Activated B cell treated with CpG ODN at 0.5 μM for 24 hours (primary cell): ENCODE measurements at regions not wholly inside any gene's neighbourhood (a gene's known extent, or its start where the extent isn't known, plus 50 kb on each side); places are given as distances from the start of the nearest gene placed in this dataset.

Experiments used
- ATAC-seq: fragments of 200-7000 bp; cut with Tn5 transposase; one replicate; pipeline ENCODE4 v1.10.0; 2021; ENCODE audit warnings: low read depth, mild to moderate bottlenecking, moderate library complexity
- CTCF ChIA-PET: fragments of 350-600 bp; sonication (Branson Sonifier 250); formaldehyde crosslinking; loops from one replicate; lab custom pipeline; 2021; ENCODE audit warnings: antibody characterized with exemption; lab: Charles Lee
- POLR2A ChIA-PET: fragments of 350-600 bp; sonication (Branson Sonifier 250); formaldehyde crosslinking; loops from one replicate; lab custom pipeline; 2021; ENCODE audit warnings: antibody characterized with exemption; lab: Charles Lee
- DNase-seq: peaks from one replicate; pipeline ENCODE4 v3.0.0; 2022
- H3K27ac Mint-ChIP-seq: one replicate; pipeline ENCODE4 v1.8.0; 2020; ENCODE audit warnings: mixed read lengths
- H3K27me3 Mint-ChIP-seq: one replicate; pipeline ENCODE4 v1.8.0; 2021; ENCODE audit warnings: mixed read lengths
- H3K36me3 Mint-ChIP-seq: one replicate; pipeline ENCODE4 v1.8.0; 2021; ENCODE audit warnings: low read depth, mixed read lengths
- H3K4me1 Mint-ChIP-seq: one replicate; pipeline ENCODE4 v1.8.0; 2021; ENCODE audit warnings: mixed read lengths
- H3K4me3 Mint-ChIP-seq: one replicate; pipeline ENCODE4 v1.8.0; 2020; ENCODE audit warnings: mild to moderate bottlenecking, mixed read lengths
- H3K9me3 Mint-ChIP-seq: one replicate; pipeline ENCODE4 v1.8.0; 2020; ENCODE audit warnings: mixed read lengths
- intact Hi-C: fragments of 100-400 bp; cut with micrococcal nuclease; formaldehyde crosslinking; loops from one replicate; pipeline ENCODE4 v1.15.1; 2024
- TF ChIP-seq, protein P1 (sequence below): fragments of 200-600 bp; IDR thresholded peaks from one replicate; pipeline ENCODE4 v1.8.0; 2022; ENCODE audit warnings: antibody characterized with exemption, mild to moderate bottlenecking

GRCh38 chr4:189311251-189311650 lies 629.4 kb upstream of the FRG1 start:
- POLR2A ChIA-PET, result no interaction called here

GRCh38 chr4:189313064-189313463 lies 627.6 kb upstream of the FRG1 start:
- TF ChIP-seq, protein P1, sequence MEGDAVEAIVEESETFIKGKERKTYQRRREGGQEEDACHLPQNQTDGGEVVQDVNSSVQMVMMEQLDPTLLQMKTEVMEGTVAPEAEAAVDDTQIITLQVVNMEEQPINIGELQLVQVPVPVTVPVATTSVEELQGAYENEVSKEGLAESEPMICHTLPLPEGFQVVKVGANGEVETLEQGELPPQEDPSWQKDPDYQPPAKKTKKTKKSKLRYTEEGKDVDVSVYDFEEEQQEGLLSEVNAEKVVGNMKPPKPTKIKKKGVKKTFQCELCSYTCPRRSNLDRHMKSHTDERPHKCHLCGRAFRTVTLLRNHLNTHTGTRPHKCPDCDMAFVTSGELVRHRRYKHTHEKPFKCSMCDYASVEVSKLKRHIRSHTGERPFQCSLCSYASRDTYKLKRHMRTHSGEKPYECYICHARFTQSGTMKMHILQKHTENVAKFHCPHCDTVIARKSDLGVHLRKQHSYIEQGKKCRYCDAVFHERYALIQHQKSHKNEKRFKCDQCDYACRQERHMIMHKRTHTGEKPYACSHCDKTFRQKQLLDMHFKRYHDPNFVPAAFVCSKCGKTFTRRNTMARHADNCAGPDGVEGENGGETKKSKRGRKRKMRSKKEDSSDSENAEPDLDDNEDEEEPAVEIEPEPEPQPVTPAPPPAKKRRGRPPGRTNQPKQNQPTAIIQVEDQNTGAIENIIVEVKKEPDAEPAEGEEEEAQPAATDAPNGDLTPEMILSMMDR, result no peak
- Mint-ChIP-seq H3K4me1 (no peaks in the 10 kb centered on the region), H3K27me3 (no peaks in the 10 kb centered on the region), H3K4me3 (no peak overlapping the region), H3K9me3 (peaks cover 8% of the 10 kb centered on the region), H3K27ac (no peak overlapping the region), H3K36me3 (no peaks in the 10 kb centered on the region)
- CTCF ChIA-PET, result no interaction called here
- intact Hi-C loops, result no loop called here
- ATAC-seq (no peak), DNase-seq (no peak)
- POLR2A ChIA-PET, result no interaction called here

More at GRCh38 chr4:189311251-189311650, 629.4 kb upstream of the FRG1 start:
- intact Hi-C loops, result no loop called here
- Mint-ChIP-seq H3K4me3 (no peak overlapping the region), H3K36me3 (no peaks in the 10 kb centered on the region), H3K4me1 (no peaks in the 10 kb centered on the region), H3K27ac (no peak overlapping the region), H3K27me3 (no peaks in the 10 kb centered on the region), H3K9me3 (peaks cover 9% of the 10 kb centered on the region)
- TF ChIP-seq, protein P1, result no peak
- ATAC-seq (no peak), DNase-seq (no peak)
- CTCF ChIA-PET, result no interaction called here

GRCh38 chr4:189313861-189314513 lies 626.7 kb upstream of the FRG1 start:
- H3K4me1 Mint-ChIP-seq, result no peaks in the 10 kb centered on the region
- TF ChIP-seq, protein P1, result no peak

GRCh38 chr4:189322426-189322825 lies 618.2 kb upstream of the FRG1 start:
- CTCF ChIA-PET, result no interaction called here
- no peaks in the 10 kb centered on the region for H3K36me3 Mint-ChIP-seq
- intact Hi-C loops, result no loop called here

More at GRCh38 chr4:189313861-189314513, 626.7 kb upstream of the FRG1 start:
- no peak overlapping the region for H3K27ac Mint-ChIP-seq
- ATAC-seq (no peak), DNase-seq (no peak)
- peaks cover 12% of the 10 kb centered on the region for H3K9me3 Mint-ChIP-seq
- ChIA-PET POLR2A (no interaction called here), CTCF (no interaction called here)
- no peaks in the 10 kb centered on the region for H3K27me3 Mint-ChIP-seq
- H3K4me3 Mint-ChIP-seq, result no peak overlapping the region
- intact Hi-C loops, result no loop called here
- H3K36me3 Mint-ChIP-seq, result no peaks in the 10 kb centered on the region

GRCh38 chr4:189341881-189342280 lies 598.8 kb upstream of the FRG1 start:
- H3K27ac Mint-ChIP-seq, result no peak overlapping the region
- no peaks in the 10 kb centered on the region for H3K4me1 Mint-ChIP-seq
- peaks cover 6% of the 10 kb centered on the region for H3K9me3 Mint-ChIP-seq
- DNase-seq, result no peak
- H3K36me3 Mint-ChIP-seq, result no peaks in the 10 kb centered on the region
- intact Hi-C loops, result no loop called here
- ATAC-seq, result no peak
- ChIA-PET POLR2A (no interaction called here), CTCF (no interaction called here)
- H3K27me3 Mint-ChIP-seq, result no peaks in the 10 kb centered on the region
- TF ChIP-seq, protein P1, result no peak
- H3K4me3 Mint-ChIP-seq, result no peak overlapping the region

More at GRCh38 chr4:189322426-189322825, 618.2 kb upstream of the FRG1 start:
- no peak overlapping the region for H3K27ac Mint-ChIP-seq
- POLR2A ChIA-PET, result no interaction called here
- TF ChIP-seq, protein P1, result no peak
- peaks cover 9% of the 10 kb centered on the region for H3K9me3 Mint-ChIP-seq
- H3K4me3 Mint-ChIP-seq, result no peak overlapping the region
- no peak for DNase-seq
- H3K27me3 Mint-ChIP-seq, result no peaks in the 10 kb centered on the region
- H3K4me1 Mint-ChIP-seq, result no peaks in the 10 kb centered on the region
- no peak for ATAC-seq
